Suprapubic skin (tissue), 3 donors: ENCODE measurements at regions not wholly inside any gene's neighbourhood (a gene's known extent, or its start where the extent isn't known, plus 50 kb on each side); places are given as distances from the start of the nearest gene placed in this dataset.

Experiments
- POLR2AphosphoS5 ChIP-seq, 3 donors: sonication (generic); formaldehyde crosslinking; IDR thresholded peaks; one replicate each; pipeline ENCODE4 v1.6.1; 2017; ENCODE audit warnings: antibody characterized with exemption in 3 of 3
- TF ChIP-seq, protein P1 (sequence below), 2 donors: fragments of 200-600 bp in 1 of 2; fragments of 450-650 bp in 1 of 2; sonication (generic) in 1 of 2; IDR thresholded peaks; one replicate each; pipeline ENCODE4 v1.5.1; 2016 to 2019; ENCODE audit warnings: antibody characterized with exemption in 2 of 2, mild to moderate bottlenecking in 1 of 2, moderate library complexity in 1 of 2

DNA sequence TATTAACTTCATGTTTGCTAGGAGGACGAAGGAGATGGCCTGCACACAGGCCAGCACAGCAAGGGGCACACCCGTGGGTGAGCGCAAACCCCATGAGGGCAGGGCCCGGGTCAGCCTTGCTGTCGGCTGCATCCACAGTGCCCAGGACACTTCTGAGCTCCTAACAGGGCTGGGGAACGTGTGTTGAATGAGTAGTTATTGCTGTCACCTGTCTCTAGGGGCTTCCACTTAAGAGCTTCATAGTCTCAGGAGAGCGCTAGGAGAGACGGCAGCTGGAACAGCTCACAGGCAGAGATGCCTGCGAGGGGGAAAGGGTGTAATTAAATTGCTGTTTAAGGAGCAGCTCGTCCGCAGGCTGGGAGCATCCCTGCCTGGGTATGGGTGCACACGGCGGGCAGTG, 91.4 kb upstream of the NEURL1B start:
- TF ChIP-seq, protein P1, sequence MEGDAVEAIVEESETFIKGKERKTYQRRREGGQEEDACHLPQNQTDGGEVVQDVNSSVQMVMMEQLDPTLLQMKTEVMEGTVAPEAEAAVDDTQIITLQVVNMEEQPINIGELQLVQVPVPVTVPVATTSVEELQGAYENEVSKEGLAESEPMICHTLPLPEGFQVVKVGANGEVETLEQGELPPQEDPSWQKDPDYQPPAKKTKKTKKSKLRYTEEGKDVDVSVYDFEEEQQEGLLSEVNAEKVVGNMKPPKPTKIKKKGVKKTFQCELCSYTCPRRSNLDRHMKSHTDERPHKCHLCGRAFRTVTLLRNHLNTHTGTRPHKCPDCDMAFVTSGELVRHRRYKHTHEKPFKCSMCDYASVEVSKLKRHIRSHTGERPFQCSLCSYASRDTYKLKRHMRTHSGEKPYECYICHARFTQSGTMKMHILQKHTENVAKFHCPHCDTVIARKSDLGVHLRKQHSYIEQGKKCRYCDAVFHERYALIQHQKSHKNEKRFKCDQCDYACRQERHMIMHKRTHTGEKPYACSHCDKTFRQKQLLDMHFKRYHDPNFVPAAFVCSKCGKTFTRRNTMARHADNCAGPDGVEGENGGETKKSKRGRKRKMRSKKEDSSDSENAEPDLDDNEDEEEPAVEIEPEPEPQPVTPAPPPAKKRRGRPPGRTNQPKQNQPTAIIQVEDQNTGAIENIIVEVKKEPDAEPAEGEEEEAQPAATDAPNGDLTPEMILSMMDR (IDR thresholded peaks at IDR 0.05) = no peak
- TF ChIP-seq POLR2AphosphoS5 (IDR thresholded peaks at IDR 0.05) = no peak
